GM21360 (cell line): ENCODE measurements at regions not wholly inside any gene's neighbourhood (a gene's known extent, or its start where the extent isn't known, plus 50 kb on each side); places are given as distances from the start of the nearest gene placed in this dataset.

Experiments used
- ATAC-seq: cut with Tn5 transposase; IDR thresholded peaks from one replicate; pipeline ENCODE4 v1.9.1; 2021; ENCODE audit warnings: mild to moderate bottlenecking, moderate library complexity; ENCODE audit not compliant: unreplicated experiment

DNA sequence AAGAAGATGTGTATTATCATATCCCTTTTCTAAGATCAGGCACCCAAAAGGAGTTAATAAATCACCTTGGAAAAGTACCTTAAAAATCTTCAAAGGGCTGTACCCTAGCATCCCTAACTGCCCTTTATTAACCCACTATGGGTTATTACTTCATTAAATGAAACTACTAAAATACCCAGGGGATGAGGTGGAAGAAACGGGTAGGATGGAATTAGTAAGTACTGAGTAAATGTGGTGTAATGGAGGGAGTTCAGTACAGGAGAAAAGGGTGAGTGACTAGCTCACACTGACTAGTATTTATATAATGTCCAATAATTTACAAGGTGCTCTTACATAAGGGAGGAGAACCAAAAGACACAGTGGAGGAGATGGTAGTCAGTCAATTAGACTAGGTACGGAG is 51.0 kb upstream of the RASGEF1B start:
- no peak for ATAC-seq

DNA sequence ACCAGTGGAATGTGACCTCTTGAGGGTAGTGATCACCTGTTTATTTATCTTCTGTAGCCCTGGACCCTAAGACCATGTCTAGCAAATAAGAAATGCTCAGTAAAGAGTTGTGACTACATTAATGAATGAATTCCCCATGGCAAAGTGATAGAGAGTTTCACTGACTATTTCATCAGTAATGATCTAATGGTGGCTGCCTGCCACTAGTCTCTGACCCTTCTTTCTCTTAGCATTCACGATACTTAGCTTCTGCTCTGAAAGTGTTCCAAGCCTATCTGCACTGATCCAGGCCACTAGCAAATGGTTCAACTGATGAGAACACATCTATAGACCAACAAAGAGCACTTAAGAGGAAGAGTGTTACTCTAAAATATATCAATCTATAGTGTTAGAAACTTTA is 50.0 kb upstream of the RASGEF1B start:
- ATAC-seq = no peak
